HG03442 (cell line): ENCODE measurements at regions not wholly inside any gene's neighbourhood (a gene's known extent, or its start where the extent isn't known, plus 50 kb on each side); places are given as distances from the start of the nearest gene placed in this dataset.
"Not testable (repeated sequence)": the region's sequence is repeated elsewhere in the genome, so short reads cannot be mapped to it uniquely, and the experiment has no call there.

Source experiments
- ATAC-seq: cut with Tn5 transposase; IDR thresholded peaks from one replicate; pipeline ENCODE4 v1.9.1; 2021; ENCODE audit warnings: mild to moderate bottlenecking, moderate library complexity; ENCODE audit not compliant: unreplicated experiment

GRCh38 chr10:118436742-118437141 lies 94.6 kb upstream of the FAM204A start:
- ATAC-seq, result no peak

- ATAC-seq, result no peak
Measured at GRCh38 chr10:118430190-118430589, 88.1 kb upstream of the FAM204A start.

GRCh38 chr10:118423800-118424442 lies 81.8 kb upstream of the FAM204A start:
- ATAC-seq, result peak; percentile 87

GRCh38 chr10:118422241-118422640 lies 80.1 kb upstream of the FAM204A start:
- ATAC-seq, result no peak

- ATAC-seq, result not testable (repeated sequence)
Measured at GRCh38 chr10:118420049-118420448, 77.9 kb upstream of the FAM204A start.

GRCh38 chr10:118412932-118413331 lies 70.8 kb upstream of the FAM204A start:
- no peak for ATAC-seq

- no peak for ATAC-seq
Measured at GRCh38 chr10:118412132-118412760, 70.1 kb upstream of the FAM204A start.

- no peak for ATAC-seq
Measured at GRCh38 chr10:118409295-118409694, 67.2 kb upstream of the FAM204A start.

- no peak for ATAC-seq
Measured at GRCh38 chr10:118408181-118408580, 66.1 kb upstream of the FAM204A start.

- no peak for ATAC-seq
Measured at GRCh38 chr10:118407777-118408176, 65.7 kb upstream of the FAM204A start.

GRCh38 chr10:118407026-118407425 lies 64.9 kb upstream of the FAM204A start:
- no peak for ATAC-seq

GRCh38 chr10:118405928-118406327 lies 63.8 kb upstream of the FAM204A start:
- ATAC-seq, result no peak

GRCh38 chr10:118403967-118404366 lies 61.8 kb upstream of the FAM204A start:
- ATAC-seq, result no peak

GRCh38 chr10:118401708-118402193 lies 59.6 kb upstream of the FAM204A start:
- no peak for ATAC-seq

- ATAC-seq, result no peak
Measured at GRCh38 chr10:118397391-118397790, 55.3 kb upstream of the FAM204A start.

- no peak for ATAC-seq
Measured at GRCh38 chr10:118395947-118396346, 53.8 kb upstream of the FAM204A start.

- no peak for ATAC-seq
Measured at GRCh38 chr10:118394301-118395200, 52.4 kb upstream of the FAM204A start.

GRCh38 chr10:118392761-118393160 lies 50.6 kb upstream of the FAM204A start:
- no peak for ATAC-seq
